ENCODE measurements at regions not wholly inside any gene's neighbourhood (a gene's known extent, or its start where the extent isn't known, plus 50 kb on each side); places are given as distances from the start of the nearest gene placed in this dataset.

DNA sequence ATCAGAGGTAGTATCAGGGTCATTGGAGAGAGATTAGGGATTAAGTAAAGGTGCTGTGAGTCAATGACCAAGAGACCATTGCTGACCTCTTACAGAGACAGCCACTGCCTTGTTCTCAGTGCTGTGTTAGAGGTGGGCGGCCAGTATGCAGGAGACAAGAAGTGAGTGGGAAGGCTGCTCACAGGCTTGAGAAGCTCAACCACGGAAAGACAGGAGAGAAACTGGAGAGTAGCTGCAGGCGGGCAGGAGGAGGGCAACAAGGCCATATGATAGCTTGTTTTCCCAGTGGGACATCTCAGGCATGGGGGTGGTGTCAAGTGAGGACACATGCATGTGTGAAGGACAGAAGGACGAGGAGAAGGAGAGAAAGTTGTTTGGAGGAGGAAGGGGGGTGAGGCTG, 237.3 kb downstream of the PDCD6IP start:
- in situ Hi-C loops (cut with MboI) (no loop called here), intact Hi-C loops (cut with micrococcal nuclease; ENCODE audit: unreplicated experiment) (no loop called here)
- TF ChIP-seq IRF4 (IDR thresholded peaks at IDR 0.05; ENCODE audit: low read depth, low read length) (no peak), CBX5 (IDR thresholded peaks at IDR 0.05; ENCODE audit: low read depth) (no peak), NFYB (IDR thresholded peaks at IDR 0.05; ENCODE audit: insufficient read depth, low read depth, low read length) (no peak), EZH2 (IDR thresholded peaks at IDR 0.05; ENCODE audit: borderline replicate concordance, control insufficient read depth, low read depth, low read length) (no peak), MTA3 (IDR thresholded peaks at IDR 0.05; ENCODE audit: borderline replicate concordance, low read length) (no peak), KDM1A (IDR thresholded peaks at IDR 0.05; ENCODE audit: borderline replicate concordance) (no peak), RAD21 (IDR thresholded peaks at IDR 0.05; ENCODE audit: insufficient read depth, low read depth, low read length) (no peak), CREM (IDR thresholded peaks at IDR 0.05; ENCODE audit: low read depth) (no peak), BHLHE40 (IDR thresholded peaks at IDR 0.05; ENCODE audit: borderline replicate concordance in 1 of 2, low read depth in 2 of 2, low read length in 1 of 2) (no peak), ASH2L (IDR thresholded peaks at IDR 0.05; ENCODE audit: borderline replicate concordance, low read depth) (no peak), SUZ12 (IDR thresholded peaks at IDR 0.05; ENCODE audit: unreplicated experiment) (no peak), TAF1 (IDR thresholded peaks at IDR 0.05; ENCODE audit: borderline replicate concordance, low read depth, low read length) (no peak), RUNX3 (IDR thresholded peaks at IDR 0.05; ENCODE audit: low read length) (no peak), WRNIP1 (IDR thresholded peaks at IDR 0.05; ENCODE audit: borderline replicate concordance, low read depth, low read length) (no peak), STAT1 (conservative IDR thresholded peaks at IDR 0.05) (no peak), CREB1 (IDR thresholded peaks at IDR 0.05; ENCODE audit: low read depth) (no peak), NFIC (IDR thresholded peaks at IDR 0.05; ENCODE audit: low read depth, low read length) (no peak), HDAC6 (IDR thresholded peaks at IDR 0.05; ENCODE audit: unreplicated experiment) (no peak)
- TF ChIP-seq, protein P1, sequence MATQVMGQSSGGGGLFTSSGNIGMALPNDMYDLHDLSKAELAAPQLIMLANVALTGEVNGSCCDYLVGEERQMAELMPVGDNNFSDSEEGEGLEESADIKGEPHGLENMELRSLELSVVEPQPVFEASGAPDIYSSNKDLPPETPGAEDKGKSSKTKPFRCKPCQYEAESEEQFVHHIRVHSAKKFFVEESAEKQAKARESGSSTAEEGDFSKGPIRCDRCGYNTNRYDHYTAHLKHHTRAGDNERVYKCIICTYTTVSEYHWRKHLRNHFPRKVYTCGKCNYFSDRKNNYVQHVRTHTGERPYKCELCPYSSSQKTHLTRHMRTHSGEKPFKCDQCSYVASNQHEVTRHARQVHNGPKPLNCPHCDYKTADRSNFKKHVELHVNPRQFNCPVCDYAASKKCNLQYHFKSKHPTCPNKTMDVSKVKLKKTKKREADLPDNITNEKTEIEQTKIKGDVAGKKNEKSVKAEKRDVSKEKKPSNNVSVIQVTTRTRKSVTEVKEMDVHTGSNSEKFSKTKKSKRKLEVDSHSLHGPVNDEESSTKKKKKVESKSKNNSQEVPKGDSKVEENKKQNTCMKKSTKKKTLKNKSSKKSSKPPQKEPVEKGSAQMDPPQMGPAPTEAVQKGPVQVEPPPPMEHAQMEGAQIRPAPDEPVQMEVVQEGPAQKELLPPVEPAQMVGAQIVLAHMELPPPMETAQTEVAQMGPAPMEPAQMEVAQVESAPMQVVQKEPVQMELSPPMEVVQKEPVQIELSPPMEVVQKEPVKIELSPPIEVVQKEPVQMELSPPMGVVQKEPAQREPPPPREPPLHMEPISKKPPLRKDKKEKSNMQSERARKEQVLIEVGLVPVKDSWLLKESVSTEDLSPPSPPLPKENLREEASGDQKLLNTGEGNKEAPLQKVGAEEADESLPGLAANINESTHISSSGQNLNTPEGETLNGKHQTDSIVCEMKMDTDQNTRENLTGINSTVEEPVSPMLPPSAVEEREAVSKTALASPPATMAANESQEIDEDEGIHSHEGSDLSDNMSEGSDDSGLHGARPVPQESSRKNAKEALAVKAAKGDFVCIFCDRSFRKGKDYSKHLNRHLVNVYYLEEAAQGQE (IDR thresholded peaks at IDR 0.05; ENCODE audit: low read depth, low read length) = no peak
- TF ChIP-seq, protein P2, sequence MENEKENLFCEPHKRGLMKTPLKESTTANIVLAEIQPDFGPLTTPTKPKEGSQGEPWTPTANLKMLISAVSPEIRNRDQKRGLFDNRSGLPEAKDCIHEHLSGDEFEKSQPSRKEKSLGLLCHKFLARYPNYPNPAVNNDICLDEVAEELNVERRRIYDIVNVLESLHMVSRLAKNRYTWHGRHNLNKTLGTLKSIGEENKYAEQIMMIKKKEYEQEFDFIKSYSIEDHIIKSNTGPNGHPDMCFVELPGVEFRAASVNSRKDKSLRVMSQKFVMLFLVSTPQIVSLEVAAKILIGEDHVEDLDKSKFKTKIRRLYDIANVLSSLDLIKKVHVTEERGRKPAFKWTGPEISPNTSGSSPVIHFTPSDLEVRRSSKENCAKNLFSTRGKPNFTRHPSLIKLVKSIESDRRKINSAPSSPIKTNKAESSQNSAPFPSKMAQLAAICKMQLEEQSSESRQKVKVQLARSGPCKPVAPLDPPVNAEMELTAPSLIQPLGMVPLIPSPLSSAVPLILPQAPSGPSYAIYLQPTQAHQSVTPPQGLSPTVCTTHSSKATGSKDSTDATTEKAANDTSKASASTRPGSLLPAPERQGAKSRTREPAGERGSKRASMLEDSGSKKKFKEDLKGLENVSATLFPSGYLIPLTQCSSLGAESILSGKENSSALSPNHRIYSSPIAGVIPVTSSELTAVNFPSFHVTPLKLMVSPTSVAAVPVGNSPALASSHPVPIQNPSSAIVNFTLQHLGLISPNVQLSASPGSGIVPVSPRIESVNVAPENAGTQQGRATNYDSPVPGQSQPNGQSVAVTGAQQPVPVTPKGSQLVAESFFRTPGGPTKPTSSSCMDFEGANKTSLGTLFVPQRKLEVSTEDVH (IDR thresholded peaks at IDR 0.05; ENCODE audit: low read depth, partially characterized antibody) = no peak
- WGBS (ENCODE audit: insufficient coverage, insufficient replicate concordance, low lambda C conversion rate, missing lambda C conversion rate) = 14% methylated on average over 4 of the region's 4 CpGs
- Histone ChIP-seq H3K4me2 (ENCODE audit: control insufficient read depth, insufficient read depth) (no peak overlapping the region), H3K27me3 (replicated peaks in 1 of 2; ENCODE audit: control insufficient read depth in 2 of 2, insufficient read depth in 2 of 2, low read length in 1 of 2) (no peaks in the 10 kb centered on the region), H3K27ac (ENCODE audit: control insufficient read depth, insufficient read depth) (no peak overlapping the region), H4K20me1 (ENCODE audit: control insufficient read depth, insufficient read depth) (no peaks in the 10 kb centered on the region), H2AFZ (ENCODE audit: control insufficient read depth, low read depth, low read length) (no peak overlapping the region), H3K9me3 (replicated peaks; ENCODE audit: control insufficient read depth, insufficient read depth, low read length) (no peaks in the 10 kb centered on the region; the same call in 2 of the 3 replicates), H3K9ac (ENCODE audit: control insufficient read depth, insufficient read depth, low read length) (no peak overlapping the region), H3K79me2 (ENCODE audit: control insufficient read depth, insufficient read depth, low read length) (no peaks in the 10 kb centered on the region), H3K4me3 (no peak overlapping the region), H3K4me1 (ENCODE audit: control insufficient read depth, insufficient read depth, low read length) (no peaks in the 10 kb centered on the region), H3K36me3 (ENCODE audit: control insufficient read depth in 2 of 2, insufficient read depth in 2 of 2, low read length in 1 of 2) (no peaks in the 10 kb centered on the region)
- DNase-seq (ENCODE audit: low read depth, low spot score) (no peak), ATAC-seq (no peak), FAIRE-seq (no peak)
- POLR2A ChIA-PET = interaction anchor here (1.0 kb wide), 1 partner anchor 12 kb away, joined by 3 read pairs; no protein-coding TSS in a partner anchor
- CTCF ChIA-PET = no interaction called here
- BruUV-seq (replicated peaks) = no TSS peak
- SMC1A ChIA-PET (ENCODE audit: uncharacterized antibody, unreplicated experiment) = interaction anchor here (0.8 to 1.1 kb wide), 2 partner anchors 19 to 21 kb away, joined by 3 read pairs; no protein-coding TSS in a partner anchor
- RAD21 ChIA-PET (ENCODE audit: unreplicated experiment) = interaction anchor here (0.5 kb wide), 1 partner anchor 129 kb away, joined by 4 read pairs; no protein-coding TSS in a partner anchor
